SU-DHL-6 (cell line): ENCODE measurements at regions not wholly inside any gene's neighbourhood (a gene's known extent, or its start where the extent isn't known, plus 50 kb on each side); places are given as distances from the start of the nearest gene placed in this dataset.

Experiments used
- CTCF ChIP-seq: fragments of 200-600 bp; sonication (generic); IDR thresholded peaks from one replicate; pipeline ENCODE4 v1.5.1; 2017; ENCODE audit warnings: antibody characterized with exemption, mild to moderate bottlenecking, low read length, moderate library complexity; ENCODE audit not compliant: insufficient read depth, poor library complexity, severe bottlenecking
- EZH2phosphoT487 ChIP-seq: fragments of 200-600 bp; sonication (generic), shearing (Covaris generic); conservative IDR thresholded peaks from 2 replicates; pipeline ENCODE4 v1.6.1; 2018; ENCODE audit warnings: mild to moderate bottlenecking, antibody characterized with exemption, low read length, moderate library complexity, mixed read lengths

- TF ChIP-seq CTCF (no peak), EZH2phosphoT487 (no peak)
Measured at GRCh38 chr3:191762323-191762960, 301.5 kb downstream of the PYDC2 start.
